Loucy (cell line): ENCODE measurements at regions not wholly inside any gene's neighbourhood (a gene's known extent, or its start where the extent isn't known, plus 50 kb on each side); places are given as distances from the start of the nearest gene placed in this dataset.

ENCODE experiments used
- H2AFZ ChIP-seq: fragments of 200-600 bp; sonication (generic); 2 replicates; pipeline ENCODE4 v1.6.0; 2016; ENCODE audit warnings: antibody characterized with exemption, mild to moderate bottlenecking, low read length, moderate library complexity
- H3F3A ChIP-seq: fragments of 200-600 bp; 2 replicates; pipeline ENCODE4 v1.6.0; 2016; ENCODE audit warnings: antibody characterized with exemption, low read depth, mild to moderate bottlenecking
- H3K27me3 ChIP-seq: fragments of 200-600 bp; sonication (generic); 2 replicates; pipeline ENCODE4 v1.6.1; 2014; ENCODE audit warnings: low read length, mild to moderate bottlenecking; ENCODE audit not compliant: insufficient read depth, poor library complexity, severe bottlenecking
- H3K36me3 ChIP-seq: fragments of 200-600 bp; sonication (generic); 2 replicates; pipeline ENCODE4 v1.6.1; 2016; ENCODE audit warnings: low read length; ENCODE audit not compliant: insufficient read depth
- H3K4me1 ChIP-seq: fragments of 200-600 bp; sonication (generic); 2 replicates; pipeline ENCODE4 v1.5.1; 2014; ENCODE audit warnings: low read length, mild to moderate bottlenecking; ENCODE audit not compliant: insufficient read depth, poor library complexity, severe bottlenecking
- H3K4me2 ChIP-seq: fragments of 200-600 bp; sonication (generic); 2 replicates; pipeline ENCODE4 v1.6.0; 2014; ENCODE audit warnings: antibody characterized with exemption, low read length, low read depth, mild to moderate bottlenecking; ENCODE audit not compliant: poor library complexity, severe bottlenecking
- H3K4me3 ChIP-seq: fragments of 200-600 bp; sonication (generic); 2 replicates; pipeline ENCODE4 v1.5.1; 2014; ENCODE audit warnings: low read length, mild to moderate bottlenecking, mixed read lengths; ENCODE audit not compliant: poor library complexity, severe bottlenecking
- H3K79me2 ChIP-seq: fragments of 200-600 bp; sonication (generic); 2 replicates; pipeline ENCODE4 v1.6.1; 2014; ENCODE audit warnings: low read length; ENCODE audit not compliant: insufficient read depth
- H3K9ac ChIP-seq: fragments of 200-600 bp; sonication (generic); 2 replicates; pipeline ENCODE4 v1.6.0; 2014; ENCODE audit warnings: mild to moderate bottlenecking, low read depth, low read length, moderate library complexity; ENCODE audit not compliant: poor library complexity, severe bottlenecking
- H3K9me2 ChIP-seq: fragments of 200-600 bp; sonication (generic); replicated peaks from 2 replicates; pipeline ENCODE4 v1.6.1; 2016; ENCODE audit warnings: low read depth, low read length, mixed read lengths
- H3K9me3 ChIP-seq: fragments of 200-600 bp; sonication (generic); 2 replicates; pipeline ENCODE4 v1.6.1; 2014; ENCODE audit warnings: mild to moderate bottlenecking, antibody characterized with exemption, low read length, low read depth; ENCODE audit not compliant: insufficient read depth
- H4K20me1 ChIP-seq: fragments of 200-600 bp; sonication (generic); 2 replicates; pipeline ENCODE4 v1.6.0; 2014; ENCODE audit warnings: antibody characterized with exemption, low read length, mild to moderate bottlenecking; ENCODE audit not compliant: insufficient read depth, poor library complexity, severe bottlenecking
- CTCF ChIP-seq: fragments of 200-600 bp; sonication (generic); conservative IDR thresholded peaks from 2 replicates; pipeline ENCODE4 v1.5.1; 2014; ENCODE audit warnings: mild to moderate bottlenecking, antibody characterized with exemption, low read length
- EZH2phosphoT487 ChIP-seq: fragments of 200-600 bp; IDR thresholded peaks from 2 replicates; pipeline ENCODE4 v1.6.1; 2018; ENCODE audit warnings: antibody characterized with exemption, mild to moderate bottlenecking, moderate library complexity, borderline replicate concordance

- no peak for TF ChIP-seq EZH2phosphoT487
- TF ChIP-seq CTCF = no peak
- Histone ChIP-seq H3K27me3 (no peaks in the 10 kb centered on the region), H3K4me2 (no peak overlapping the region), H2AFZ (no peak overlapping the region; the same call in 1 of the 2 replicates), H3K79me2 (no peaks in the 10 kb centered on the region), H3K4me1 (no peaks in the 10 kb centered on the region), H3F3A (no peaks in the 10 kb centered on the region), H3K4me3 (no peak overlapping the region), H4K20me1 (no peaks in the 10 kb centered on the region), H3K9me3 (no peaks in the 10 kb centered on the region), H3K36me3 (no peaks in the 10 kb centered on the region), H3K9me2 (no peaks in the 10 kb centered on the region), H3K9ac (no peak overlapping the region)
These were observed 223.7 kb upstream of the COPS8 start for GRCh38 chr2:236861944-236862343.

- Histone ChIP-seq H4K20me1 (no peaks in the 10 kb centered on the region), H3K79me2 (no peaks in the 10 kb centered on the region), H3F3A (no peaks in the 10 kb centered on the region), H3K36me3 (no peaks in the 10 kb centered on the region), H2AFZ (no peak overlapping the region), H3K4me1 (no peaks in the 10 kb centered on the region), H3K4me2 (no peak overlapping the region), H3K9ac (no peak overlapping the region), H3K27me3 (no peaks in the 10 kb centered on the region), H3K9me3 (no peaks in the 10 kb centered on the region), H3K9me2 (no peaks in the 10 kb centered on the region), H3K4me3 (no peak overlapping the region)
- no peak for TF ChIP-seq CTCF
- no peak for TF ChIP-seq EZH2phosphoT487
These were observed 223.2 kb upstream of the COPS8 start for GRCh38 chr2:236862526-236862925.

GRCh38 chr2:236862961-236863728 is 222.5 kb upstream of the COPS8 start:
- no peak for TF ChIP-seq EZH2phosphoT487
- no peak for TF ChIP-seq CTCF
- Histone ChIP-seq H3K9ac (no peak overlapping the region), H2AFZ (no peak overlapping the region), H3K9me2 (no peaks in the 10 kb centered on the region), H3K4me3 (no peak overlapping the region), H3F3A (no peaks in the 10 kb centered on the region), H3K4me2 (no peak overlapping the region), H3K36me3 (no peaks in the 10 kb centered on the region), H3K9me3 (no peaks in the 10 kb centered on the region), H3K27me3 (no peaks in the 10 kb centered on the region), H3K79me2 (no peaks in the 10 kb centered on the region), H3K4me1 (no peaks in the 10 kb centered on the region), H4K20me1 (no peaks in the 10 kb centered on the region)
